HepG2 (cell line): ENCODE measurements at regions not wholly inside any gene's neighbourhood (a gene's known extent, or its start where the extent isn't known, plus 50 kb on each side); places are given as distances from the start of the nearest gene placed in this dataset.

Experiments used
- ATAC-seq: fragments of 200-7000 bp; cut with Tn5 transposase; 3 replicates; pipeline ENCODE4 v1.9.1; 2020; ENCODE audit warnings: mild to moderate bottlenecking, moderate library complexity
- BruUV-seq: library from RNA; stranded (reverse); fragments of 400-500 nt; replicated peaks from 2 replicates; lab custom pipeline; 2021; lab: Mats Ljungman, UMichigan
- CTCF ChIA-PET: fragments of 300-600 bp; formaldehyde crosslinking; extraction: SDS; loops from one replicate; lab custom pipeline; 2021; ENCODE audit warnings: low total read pairs, inconsistent platforms, low intra/inter-chr PET ratio; lab: Yijun Ruan, JAX
- POLR2A ChIA-PET: fragments of 350-600 bp; sonication (Branson Sonifier 250); formaldehyde crosslinking; loops from one replicate; lab custom pipeline; 2020; ENCODE audit warnings: antibody characterized with exemption, inconsistent platforms; lab: Yijun Ruan, JAX
- DNase-seq: peaks from one replicate; pipeline ENCODE4 v3.0.0-alpha.2; 2015; ENCODE audit warnings: low spot score
- FAIRE-seq: peaks from 3 replicates; lab custom pipeline; 2011; peaks lifted over from hg19 to GRCh38; lab: Jason Lieb, UNC
- H2AFZ ChIP-seq: one replicate; pipeline ENCODE4 v1.6.1; 2011; ENCODE audit warnings: low read length, inconsistent platforms
- H3K27ac ChIP-seq: fragments of 300-600 bp; 3 replicates; pipeline ENCODE4 v1.8.0; 2011; ENCODE audit warnings: mixed run types, mild to moderate bottlenecking, mixed read lengths, low read length, inconsistent platforms; ENCODE audit not compliant: insufficient read depth; ENCODE audit errors: extremely low read length
- H3K27me3 ChIP-seq, 2 experiments: fragments of 200-600 bp in 1 of 2; 2 replicates in 1 of 2; 3 replicates in 1 of 2; pipeline versions ENCODE4 v1.6.0 to v1.8.0; 2011; ENCODE audit warnings: low read length in 2 of 2, mild to moderate bottlenecking in 2 of 2, moderate library complexity in 2 of 2, inconsistent platforms in 1 of 2; ENCODE audit not compliant: insufficient read depth in 2 of 2, control insufficient read depth in 1 of 2
- H3K36me3 ChIP-seq, 2 experiments: fragments of 200-600 bp in 1 of 2; replicated peaks in 1 of 2; 2 replicates in 1 of 2; 3 replicates in 1 of 2; pipeline versions ENCODE4 v1.5.1 to v1.8.0; 2011; ENCODE audit warnings: low read length in 2 of 2, inconsistent platforms in 1 of 2; ENCODE audit not compliant: insufficient read depth in 2 of 2, control insufficient read depth in 1 of 2
- H3K4me1 ChIP-seq: 2 replicates; pipeline ENCODE4 v1.5.1; 2012; ENCODE audit warnings: low read length, inconsistent platforms; ENCODE audit not compliant: insufficient read depth
- H3K4me2 ChIP-seq: 2 replicates; pipeline ENCODE4 v1.6.0; 2011; ENCODE audit warnings: low read depth, low read length, inconsistent platforms
- H3K4me3 ChIP-seq, 3 experiments: fragments of 200-600 bp in 1 of 3; sonication (generic), shearing (Covaris generic) in 1 of 3; replicated peaks in 1 of 3; 2 replicates each; pipeline ENCODE4 v1.5.1; 2011 to 2016; ENCODE audit warnings: low read length in 3 of 3, inconsistent platforms in 2 of 3, low read depth in 2 of 3, mild to moderate bottlenecking in 2 of 3, control low read depth in 1 of 3, mixed read lengths in 1 of 3; ENCODE audit not compliant: insufficient read depth in 1 of 3
- H3K79me2 ChIP-seq: one replicate; pipeline ENCODE4 v1.6.1; 2011; ENCODE audit warnings: low read length, inconsistent platforms; ENCODE audit not compliant: insufficient read depth
- H3K9ac ChIP-seq: 2 replicates; pipeline ENCODE4 v1.6.0; 2011; ENCODE audit warnings: mild to moderate bottlenecking, low read depth, low read length, inconsistent platforms; ENCODE audit not compliant: insufficient read depth
- H3K9me3 ChIP-seq: 2 replicates; pipeline ENCODE4 v1.5.1; 2012; ENCODE audit warnings: mild to moderate bottlenecking, low read length
- H4K20me1 ChIP-seq: 2 replicates; pipeline ENCODE4 v1.6.0; 2011; ENCODE audit warnings: inconsistent platforms, mild to moderate bottlenecking, low read length, moderate library complexity; ENCODE audit not compliant: insufficient read depth
- ATF7 ChIP-seq, 2 experiments: fragments of 450-650 bp in 1 of 2; sonication (generic) in 1 of 2; formaldehyde crosslinking in 1 of 2; IDR thresholded peaks; 2 replicates each; pipeline versions ENCODE4 v1.4.0 to v1.6.1; 2016 to 2020; ENCODE audit warnings: antibody characterized with exemption in 1 of 2, mild to moderate bottlenecking in 1 of 2, missing genetic modification reagents in 1 of 2
- CERS6 ChIP-seq: sonication (generic); formaldehyde crosslinking; IDR thresholded peaks from 2 replicates; pipeline ENCODE4 v1.5.0; 2020; ENCODE audit warnings: missing genetic modification reagents
- FOSL1 ChIP-seq: sonication (generic); formaldehyde crosslinking; IDR thresholded peaks from 2 replicates; pipeline ENCODE4 v1.9.0; 2021; ENCODE audit warnings: missing genetic modification reagents, borderline replicate concordance
- FOXA1 ChIP-seq, 2 experiments: fragments of 450-650 bp in 1 of 2; sonication (generic) in 1 of 2; formaldehyde crosslinking in 1 of 2; IDR thresholded peaks; 2 replicates each; pipeline versions ENCODE4 v1.4.0 to v1.6.1; 2016 to 2020; ENCODE audit warnings: missing genetic modification reagents in 1 of 2
- HCFC1 ChIP-seq: fragments of 150-350 bp; IDR thresholded peaks from 2 replicates; pipeline ENCODE4 v1.6.1; 2014; ENCODE audit warnings: low read depth, low read length
- PTBP1 ChIP-seq: fragments of 200-400 bp; formaldehyde crosslinking; IDR thresholded peaks from 2 replicates; pipeline ENCODE4 v1.6.1; 2018; ENCODE audit warnings: low read length, low read depth; ENCODE audit not compliant: poor library complexity, severe bottlenecking
- SYNCRIP ChIP-seq: fragments of 200-400 bp; formaldehyde crosslinking; IDR thresholded peaks from 2 replicates; pipeline ENCODE4 v1.6.1; 2018; ENCODE audit warnings: mild to moderate bottlenecking, low read depth, low read length; ENCODE audit not compliant: insufficient read depth
- ZBTB38 ChIP-seq: sonication (generic); formaldehyde crosslinking; IDR thresholded peaks from 2 replicates; pipeline ENCODE4 v1.5.1; 2020; ENCODE audit warnings: mild to moderate bottlenecking, missing genetic modification reagents
- ZFP82 ChIP-seq: sonication (generic); formaldehyde crosslinking; IDR thresholded peaks from 2 replicates; pipeline ENCODE4 v1.5.1; 2020; ENCODE audit warnings: mild to moderate bottlenecking, missing genetic modification reagents, borderline replicate concordance
- WGBS: methylation state at CpG from one replicate; pipeline ENCODE4 v1.1.6; 2017; ENCODE audit warnings: low lambda C conversion rate; 5-methylcytosine and 5-hydroxymethylcytosine counted together
- in situ Hi-C: cut with HindIII; loops from 2 replicates; pipeline ENCODE4 v1.10.0; 2017; ENCODE audit warnings: low pct_unique_long_range_greater_than_20kb; ENCODE audit not compliant: extremely low pct_ligation_motif_present
- intact Hi-C: fragments of 100-400 bp; cut with micrococcal nuclease; formaldehyde crosslinking; loops from one replicate; pipeline ENCODE4 v1.10.0; 2022; ENCODE audit not compliant: unreplicated experiment

GRCh38 chr1:164475834-164476233, 83.2 kb upstream of the PBX1 start:
- CTCF ChIA-PET = no interaction called here
- POLR2A ChIA-PET = no interaction called here
- Histone ChIP-seq H3K27ac (no peak overlapping the region), H3K9ac (no peak overlapping the region), H4K20me1 (no peaks in the 10 kb centered on the region), H3K27me3 (no peaks in the 10 kb centered on the region), H3K9me3 (peaks cover 61% of the 10 kb centered on the region), H3K79me2 (no peaks in the 10 kb centered on the region), H3K4me2 (no peak overlapping the region), H3K36me3 (no peaks in the 10 kb centered on the region), H3K4me3 (no peak overlapping the region), H2AFZ (no peak overlapping the region), H3K4me1 (no peaks in the 10 kb centered on the region)
- no peak for ATAC-seq
- in situ Hi-C loops (no loop called here), intact Hi-C loops (no loop called here)
- BruUV-seq = no TSS peak
- WGBS = 20% methylated on average over 6 of the region's 7 CpGs
- TF ChIP-seq ZBTB38 (CRISPR knock-in tag) = no peak
- DNase-seq = no peak
- no peak for FAIRE-seq

GRCh38 chr1:164477343-164477742, 81.6 kb upstream of the PBX1 start:
- H3K36me3 ChIP-seq = no peaks in the 10 kb centered on the region
- no peak overlapping the region for H2AFZ ChIP-seq
- no peaks in the 10 kb centered on the region for H3K79me2 ChIP-seq
- DNase-seq = no peak
- ATAC-seq = no peak
- H3K9me3 ChIP-seq = peaks cover 56% of the 10 kb centered on the region
- no peak overlapping the region for H3K9ac ChIP-seq
- H3K4me2 ChIP-seq = no peak overlapping the region
- TF ChIP-seq HCFC1 (no peak), SYNCRIP (no peak), ATF7 (IDR thresholded peaks at IDR 0.05) (no peak), ATF7 (CRISPR knock-in tag; IDR thresholded peaks at IDR 0.05) (no peak), FOXA1 (IDR thresholded peaks at IDR 0.05) (no peak), FOXA1 (CRISPR knock-in tag; IDR thresholded peaks at IDR 0.05) (no peak), PTBP1 (no peak), FOSL1 (CRISPR knock-in tag) (no peak), CERS6 (CRISPR knock-in tag) (no peak), ZFP82 (CRISPR knock-in tag) (no peak)
- TF ChIP-seq, all 625 proteins: peak for 0
- no peak overlapping the region for H3K27ac ChIP-seq
- no TSS peak for BruUV-seq
- H3K4me1 ChIP-seq = no peaks in the 10 kb centered on the region
- no peaks in the 10 kb centered on the region for H4K20me1 ChIP-seq
- WGBS = 37% methylated on average over 4 of the region's 4 CpGs
- intact Hi-C loops (no loop called here), in situ Hi-C loops (no loop called here)
- H3K27me3 ChIP-seq = no peaks in the 10 kb centered on the region
- FAIRE-seq = no peak
- POLR2A ChIA-PET = no interaction called here
- CTCF ChIA-PET = no interaction called here
- H3K4me3 ChIP-seq = no peak overlapping the region
